ENCODE measurements at regions not wholly inside any gene's neighbourhood (a gene's known extent, or its start where the extent isn't known, plus 50 kb on each side); places are given as distances from the start of the nearest gene placed in this dataset.
"Not testable (repeated sequence)": the region's sequence is repeated elsewhere in the genome, so short reads cannot be mapped to it uniquely, and the experiment has no call there.

DNA sequence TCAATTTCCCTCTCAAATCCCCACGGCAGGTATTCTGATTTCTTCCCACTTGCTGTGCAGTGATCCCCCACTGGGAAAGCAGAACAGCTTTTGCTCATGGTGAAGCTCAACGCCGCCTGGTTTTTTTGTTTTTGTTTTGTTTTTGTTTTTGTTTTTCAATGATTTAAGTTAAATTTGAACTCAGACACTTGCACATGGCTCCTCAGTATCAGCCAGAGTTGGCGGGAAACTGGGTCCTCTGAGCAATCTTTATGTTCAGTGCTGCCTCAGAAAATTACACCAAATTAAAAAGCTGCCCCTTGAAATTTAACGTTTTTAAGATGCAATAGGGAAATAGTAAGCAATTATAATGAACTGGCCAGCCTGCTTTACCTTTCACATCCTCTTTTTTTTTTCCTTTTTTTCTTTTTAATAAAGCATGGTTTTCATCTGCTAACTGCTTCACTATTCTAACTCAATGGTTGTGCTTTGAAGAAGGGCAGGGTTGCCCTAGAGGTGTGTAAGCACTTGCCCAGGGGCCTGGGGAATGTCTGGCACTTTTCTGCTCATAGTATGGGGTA, 277.0 kb upstream of the HNRNPA3 start:
- no peak for DNase-seq

DNA sequence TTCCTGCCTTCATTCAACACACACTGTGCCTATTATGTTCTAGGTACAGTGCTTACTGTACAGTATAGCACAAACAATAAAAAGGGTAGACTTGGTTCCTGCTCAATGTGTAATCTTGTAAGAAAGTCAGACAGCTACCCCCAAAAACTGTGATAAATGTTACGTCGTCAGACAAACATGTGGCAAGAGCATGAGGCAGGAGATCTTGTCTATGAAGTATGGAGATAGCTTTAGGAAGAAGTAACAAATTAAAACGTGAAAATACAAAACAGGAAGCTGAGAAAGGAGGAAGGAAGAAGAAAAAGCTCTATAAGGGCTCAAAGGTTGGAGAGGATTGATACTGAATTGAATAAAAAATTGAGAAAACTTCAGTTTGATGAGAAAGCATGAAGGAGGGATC, 276.2 kb upstream of the HNRNPA3 start:
- DNase-seq: no peak

DNA sequence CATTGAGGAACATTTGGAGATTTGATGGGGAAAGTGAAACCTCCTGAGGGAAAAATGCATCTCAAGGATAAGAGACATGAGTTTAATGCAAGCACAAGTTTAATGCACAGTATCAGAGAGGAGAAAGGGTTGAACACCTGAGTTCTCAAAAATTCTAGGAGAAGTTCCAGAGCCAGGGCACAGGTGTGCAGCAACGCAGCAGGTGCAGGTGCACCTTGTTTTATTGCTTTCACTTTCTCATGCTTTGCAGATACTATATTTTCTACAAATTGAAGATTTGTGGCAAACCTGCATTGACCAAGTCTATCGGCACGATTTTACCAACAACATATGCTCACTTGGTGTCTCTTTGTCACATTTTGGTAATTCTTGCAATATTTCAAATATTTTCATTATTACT, 267.6 kb upstream of the HNRNPA3 start:
- no peak for DNase-seq

DNA sequence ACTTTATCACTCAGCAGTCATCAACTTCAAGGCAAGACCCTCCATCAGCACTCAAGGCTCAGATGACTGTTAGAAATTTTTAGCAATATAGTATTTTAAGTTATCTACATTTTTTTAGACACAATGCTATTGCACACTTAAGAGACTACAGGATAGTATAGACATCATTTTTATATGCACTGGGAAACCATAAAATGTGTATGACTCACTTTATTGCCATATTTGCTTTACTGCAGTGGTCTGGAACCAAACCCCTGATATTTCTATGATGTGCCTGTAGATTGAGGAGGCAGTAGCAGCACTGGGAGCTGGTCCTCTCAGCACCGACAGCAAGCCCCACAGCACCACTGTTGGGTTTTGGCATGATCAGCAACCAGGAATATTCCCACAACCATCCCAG, 264.8 kb upstream of the HNRNPA3 start:
- no peak for DNase-seq

DNA sequence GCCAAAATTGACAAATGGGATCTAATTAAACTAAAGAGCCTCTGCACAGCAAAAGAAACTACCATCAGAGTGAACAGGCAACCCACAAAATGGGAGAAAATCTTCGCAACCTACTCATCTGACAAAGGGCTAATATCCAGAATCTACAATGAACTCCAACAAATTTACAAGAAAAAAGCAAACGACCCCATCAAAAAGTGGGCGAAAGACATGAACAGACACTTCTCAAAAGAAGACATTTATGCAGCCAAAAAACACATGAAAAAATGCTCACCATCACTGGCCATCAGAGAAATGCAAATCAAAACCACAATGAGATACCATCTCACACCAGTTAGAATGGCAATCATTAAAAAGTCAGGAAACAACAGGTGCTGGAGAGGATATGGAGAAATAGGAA, 261.4 kb upstream of the HNRNPA3 start:
- DNase-seq: not testable (repeated sequence)

DNA sequence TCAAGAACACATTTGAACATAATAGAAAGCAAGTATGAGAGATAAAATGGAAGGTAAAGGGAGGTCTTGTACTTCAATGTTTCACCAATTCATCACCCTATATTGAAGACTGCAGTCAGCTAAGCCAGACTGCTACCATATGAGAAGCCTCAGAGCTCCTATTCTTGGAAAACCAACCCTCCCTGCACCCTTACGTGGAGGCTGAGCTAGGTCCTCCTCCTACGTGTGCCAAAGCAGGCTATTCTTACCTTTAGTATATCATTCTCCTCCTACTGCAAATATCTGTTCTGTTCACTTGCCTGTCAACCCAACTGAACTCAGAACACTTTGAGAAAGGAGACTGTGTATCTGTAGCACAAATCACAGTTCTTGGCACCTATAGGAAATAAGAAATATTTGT, 255.8 kb upstream of the HNRNPA3 start:
- no peak for DNase-seq

DNA sequence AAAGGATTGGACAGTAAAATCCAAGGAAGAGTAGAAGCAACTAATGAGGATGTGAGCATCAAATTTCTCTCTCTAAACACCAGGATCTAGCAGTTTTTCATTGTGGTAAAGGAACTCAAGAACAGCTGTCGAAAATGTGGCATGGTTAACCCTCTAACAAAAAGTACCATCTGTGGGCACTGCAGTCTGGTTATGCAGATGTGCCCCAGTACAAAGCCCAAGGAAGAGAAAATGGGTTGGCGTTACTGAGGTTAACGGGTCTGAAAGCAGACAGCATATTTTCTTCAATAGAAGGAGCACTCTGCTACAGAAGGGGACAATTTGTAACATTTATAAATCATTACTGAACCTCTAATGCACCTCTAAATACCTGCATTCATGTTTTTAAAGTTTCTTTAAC, 253.0 kb upstream of the HNRNPA3 start:
- DNase-seq: no peak

DNA sequence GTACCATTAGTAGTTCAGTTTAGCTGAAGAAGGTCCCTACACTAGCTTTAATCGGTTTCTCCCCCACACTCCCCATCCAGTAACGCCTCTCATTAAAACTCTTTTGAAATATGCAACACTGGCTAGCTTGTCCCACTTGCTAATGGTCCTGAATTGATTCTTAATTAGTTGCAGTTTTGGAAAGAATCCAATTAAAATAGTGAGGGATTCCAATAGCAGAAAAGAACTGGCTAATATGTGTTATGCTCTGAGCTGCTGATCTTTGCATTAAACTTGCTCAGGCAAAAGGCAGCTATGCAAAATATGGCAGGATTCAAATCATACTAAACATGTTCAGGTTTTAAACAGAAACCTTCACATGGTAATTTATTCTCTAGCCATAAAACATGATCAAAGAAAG, 252.5 kb upstream of the HNRNPA3 start:
- no peak for DNase-seq

DNA sequence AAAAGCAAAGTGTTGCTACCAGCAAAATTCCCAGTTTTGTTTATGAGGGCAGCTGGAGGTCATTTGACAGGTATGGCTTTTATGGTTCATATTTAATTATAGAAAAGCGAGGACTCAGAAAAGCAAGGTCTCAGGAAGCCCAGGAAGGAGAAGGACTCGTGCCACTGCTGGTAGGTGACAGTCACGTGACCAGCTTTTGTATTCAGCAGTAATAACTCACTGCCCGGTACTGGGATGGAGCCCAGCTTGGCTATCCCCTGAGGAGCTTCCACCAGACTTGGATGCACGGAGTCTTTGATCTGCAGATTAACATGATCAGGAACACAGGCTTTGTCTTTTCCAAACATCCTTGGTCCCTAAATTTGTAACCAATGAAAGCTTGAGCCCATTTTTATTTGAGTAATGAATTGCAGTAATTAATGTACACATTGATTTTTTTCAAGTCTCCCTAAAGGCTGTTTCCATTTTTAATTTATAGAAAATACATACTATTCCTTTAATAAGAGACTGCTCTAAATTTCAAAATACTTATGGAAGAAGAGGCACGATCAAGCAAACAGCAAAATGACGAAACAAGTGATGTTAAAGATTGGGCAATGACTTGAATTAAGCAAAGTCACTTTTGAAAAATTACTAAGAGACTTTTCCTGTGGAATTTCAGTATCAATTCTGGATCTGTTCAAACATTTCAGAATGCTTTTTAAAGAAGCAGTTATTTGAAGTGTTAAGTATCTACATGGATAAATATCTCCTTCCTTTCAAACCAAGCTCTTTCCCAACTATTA, 251.7 kb upstream of the HNRNPA3 start:
- no peak for DNase-seq

DNA sequence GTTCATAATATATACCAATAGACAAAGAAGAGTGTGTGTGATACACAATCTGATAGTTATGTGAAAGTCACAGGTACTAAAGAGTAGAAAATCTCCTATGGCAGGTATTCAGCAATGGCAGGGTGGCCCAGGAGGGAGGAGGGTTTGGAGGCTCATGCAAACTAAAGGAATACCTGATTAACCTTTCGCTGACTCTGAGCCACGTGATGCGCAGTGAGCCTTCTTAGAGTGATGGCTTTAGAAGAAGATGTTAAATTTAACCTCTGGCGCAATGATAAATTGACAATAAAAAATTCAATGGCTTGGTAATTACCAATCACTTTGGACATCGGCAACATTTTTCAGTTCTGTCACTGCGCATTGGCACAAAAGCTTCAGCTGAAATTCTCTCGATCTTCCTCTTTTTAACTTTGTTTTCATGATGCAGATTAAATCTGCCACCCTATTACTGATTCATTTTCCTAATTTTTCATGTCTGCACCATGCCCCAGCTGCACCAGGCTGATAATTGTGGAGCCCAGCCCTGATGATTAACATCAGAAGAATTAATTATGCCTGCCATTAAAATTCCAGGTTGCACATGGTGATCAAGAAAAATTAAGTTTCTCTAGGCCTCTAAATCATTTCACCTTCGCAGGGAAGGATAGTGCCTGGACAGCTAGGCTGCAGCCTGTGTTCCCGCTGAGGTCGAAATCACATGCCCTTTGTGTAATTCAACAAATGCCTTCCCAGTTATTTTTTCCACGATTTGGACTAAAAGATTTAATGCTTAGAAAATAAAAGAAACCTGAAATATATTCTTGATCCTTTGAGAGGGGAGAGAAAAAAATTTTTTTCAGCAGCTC, 250.6 kb upstream of the HNRNPA3 start:
- no peak for DNase-seq

DNA sequence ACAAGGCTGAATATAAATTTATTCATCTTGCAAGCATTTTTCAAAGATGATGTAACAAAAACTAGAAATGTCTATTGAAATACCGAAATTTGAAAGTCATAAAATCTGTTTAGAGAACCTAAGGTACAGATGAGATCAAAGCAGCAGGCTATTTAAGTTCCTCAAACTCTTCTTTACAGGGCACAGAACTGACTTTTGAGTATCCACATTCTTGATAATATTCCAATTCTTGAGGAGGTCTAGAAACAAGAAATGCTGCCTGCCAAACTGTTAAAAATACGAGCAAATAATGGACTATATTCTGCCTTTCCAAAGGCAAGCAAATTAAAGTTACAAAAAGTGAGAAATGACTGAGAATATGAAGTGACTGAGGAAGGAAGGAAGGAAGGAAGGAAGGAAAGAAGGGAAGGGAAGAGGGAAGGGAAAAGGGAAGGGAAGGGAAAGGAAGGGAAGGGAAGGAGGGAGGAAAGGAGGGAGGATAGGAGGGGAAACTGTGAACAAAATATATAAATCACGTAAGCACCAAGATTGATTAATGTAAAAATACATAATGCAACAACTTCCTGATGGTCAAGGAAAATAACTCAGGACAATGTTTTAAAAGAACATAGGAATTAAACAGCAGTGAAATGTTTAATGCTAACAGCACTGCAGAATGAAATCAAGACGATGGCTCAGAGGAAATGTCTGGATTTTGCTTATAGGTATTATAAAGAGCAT, 248.9 kb upstream of the HNRNPA3 start:
- DNase-seq: no peak

DNA sequence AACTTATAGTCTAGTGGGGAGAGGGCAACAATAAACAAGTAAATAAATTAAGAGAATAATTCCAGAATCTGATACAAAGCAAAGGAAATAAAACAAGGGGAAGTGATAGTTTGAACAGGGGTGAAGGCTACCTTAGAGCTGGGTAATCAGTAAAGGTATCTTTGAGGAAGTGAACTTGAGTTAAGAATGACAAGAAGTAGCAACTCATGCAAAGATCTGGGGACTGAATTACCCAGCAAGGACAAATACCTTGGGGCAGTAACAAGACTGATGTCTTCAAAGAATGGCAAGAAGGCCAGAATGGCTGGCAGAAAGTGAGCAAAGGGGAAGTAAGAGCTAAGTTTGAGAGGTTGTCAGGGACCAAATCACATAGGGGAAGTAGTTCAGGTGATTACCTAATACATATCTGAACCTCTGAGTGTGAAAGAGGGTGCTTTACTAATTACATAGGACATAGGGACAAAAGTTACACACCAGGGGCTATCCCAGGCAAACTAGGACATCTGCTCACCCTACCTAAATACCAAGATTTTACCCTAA, 244.6 kb upstream of the HNRNPA3 start:
- no peak for DNase-seq

DNA sequence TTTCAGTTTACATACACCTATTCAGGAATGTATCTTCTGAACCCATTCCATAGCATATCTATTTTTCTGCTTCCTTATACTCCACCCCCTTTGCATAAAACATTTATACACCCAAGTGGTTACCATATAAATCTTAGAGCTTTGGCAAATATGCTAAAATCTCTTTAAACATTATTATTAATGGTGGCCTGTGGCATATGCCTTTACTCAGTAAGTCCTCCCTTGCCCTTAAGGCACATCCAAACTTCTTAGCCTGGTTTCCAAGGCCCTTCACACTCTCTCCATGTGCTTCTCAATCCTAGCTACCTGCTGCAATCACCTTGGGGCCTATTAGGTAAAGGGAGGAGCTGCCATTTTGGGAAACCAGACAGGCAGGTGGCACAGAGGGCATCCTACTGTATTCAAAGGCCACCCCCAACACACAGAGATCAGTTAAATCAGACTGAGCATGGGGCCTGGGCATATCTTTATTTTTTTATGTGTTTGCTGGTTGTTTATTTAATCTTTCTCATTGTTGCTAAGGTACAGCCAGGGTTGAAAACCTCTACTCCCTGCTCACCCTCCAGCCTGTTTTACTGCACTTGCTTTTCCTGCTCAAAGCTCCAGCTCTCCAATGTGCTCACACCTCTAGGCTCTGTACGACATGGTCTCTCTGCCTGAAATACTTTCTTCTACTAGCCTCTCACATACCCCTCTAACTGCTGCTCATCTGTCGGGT, 242.8 kb upstream of the HNRNPA3 start:
- no peak for DNase-seq

DNA sequence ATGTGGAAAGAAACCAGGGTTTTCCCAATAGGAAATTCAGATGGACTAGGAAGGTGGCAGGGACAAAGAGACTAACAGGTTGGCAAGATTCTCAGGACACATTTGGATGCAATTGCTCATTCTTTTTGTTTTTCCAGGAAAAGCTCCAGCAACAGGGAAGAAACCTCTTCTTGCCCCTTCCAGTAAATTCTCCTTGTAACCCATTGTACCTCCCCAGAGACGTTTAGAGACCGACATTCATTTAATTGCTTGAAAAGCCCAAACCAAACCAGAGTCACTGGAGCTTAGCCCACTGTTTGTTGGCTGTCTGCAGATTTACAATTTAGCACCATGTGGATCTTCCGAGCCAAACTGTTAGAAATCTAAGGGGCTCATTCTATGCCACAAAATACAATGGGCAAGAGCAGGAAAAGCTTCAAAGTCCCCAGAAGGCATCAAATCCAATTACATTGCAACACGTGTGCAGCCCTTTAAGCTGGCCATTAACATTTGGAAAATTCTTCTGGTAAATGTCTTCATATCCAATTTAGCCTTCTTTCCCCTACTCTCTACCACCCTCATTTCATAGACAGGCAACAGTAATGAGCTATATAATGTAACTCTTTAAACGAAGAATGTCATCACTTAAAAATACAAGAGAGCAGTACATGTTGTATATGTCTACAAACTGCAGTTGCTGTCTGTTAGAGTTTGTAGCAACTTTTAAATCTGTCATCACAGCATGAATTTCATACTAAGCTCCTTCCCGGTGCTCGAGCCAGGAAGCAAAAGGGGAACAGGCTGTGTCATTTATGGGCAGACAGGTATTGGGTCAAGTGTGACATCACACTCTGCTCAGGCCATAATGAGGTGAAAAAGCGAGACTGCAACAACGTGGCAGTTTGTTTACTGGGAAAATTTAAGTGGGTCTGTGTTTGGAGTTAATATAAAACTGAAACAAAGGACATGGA, 235.6 kb upstream of the HNRNPA3 start:
- no peak for DNase-seq

DNA sequence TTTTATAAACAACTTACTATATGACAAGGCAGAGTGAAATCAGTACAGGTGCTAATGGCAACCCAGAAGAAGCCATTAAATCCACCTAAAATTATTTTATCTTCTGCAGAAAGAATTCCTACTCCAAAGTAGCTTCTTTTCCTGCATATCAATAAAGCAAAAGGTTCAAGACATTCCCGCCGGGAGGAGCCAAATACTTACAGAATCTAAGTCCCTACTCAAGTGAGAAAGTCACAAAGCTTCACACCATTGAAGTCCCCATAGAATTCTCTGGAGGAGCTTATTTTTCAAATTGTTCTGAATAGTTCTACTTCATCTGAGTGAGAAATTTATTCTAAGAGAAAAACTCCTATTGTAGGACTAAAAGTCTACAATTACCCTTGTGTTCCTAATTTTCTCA, 233.7 kb upstream of the HNRNPA3 start:
- no peak for DNase-seq

DNA sequence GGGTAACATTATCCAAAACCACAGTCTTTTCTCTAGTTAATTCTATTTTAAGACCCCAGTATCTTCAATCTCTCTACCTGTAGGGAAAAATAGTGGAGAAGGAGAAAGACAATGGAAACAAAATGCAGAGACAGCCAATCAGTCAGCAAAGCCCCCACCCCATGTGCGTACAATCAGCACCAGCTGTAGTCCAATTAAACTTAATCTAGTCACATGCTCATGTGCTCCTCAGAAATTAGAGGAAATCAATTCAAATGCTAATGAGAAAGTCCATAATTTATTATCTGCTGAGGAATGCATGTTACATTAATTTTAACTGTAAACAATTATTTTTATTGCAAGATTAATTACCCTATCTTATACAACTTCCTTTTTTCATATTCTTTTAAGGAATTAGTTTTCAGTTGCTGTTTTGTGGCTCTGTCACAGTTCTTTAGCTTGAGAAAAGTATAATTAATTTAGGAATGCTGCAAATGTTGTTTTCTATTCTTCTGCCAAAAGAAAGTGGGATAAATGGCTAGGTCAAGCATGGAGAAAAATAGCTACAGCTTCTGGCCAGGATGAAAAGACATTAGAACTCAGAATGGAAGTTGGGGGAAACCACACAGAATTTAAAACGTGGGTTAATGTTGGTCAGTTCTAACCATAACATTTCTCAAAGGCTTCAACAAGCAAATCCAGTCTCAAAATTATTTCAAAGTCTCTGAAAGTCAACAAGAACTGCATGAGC, 232.4 kb upstream of the HNRNPA3 start:
- no peak for DNase-seq

DNA sequence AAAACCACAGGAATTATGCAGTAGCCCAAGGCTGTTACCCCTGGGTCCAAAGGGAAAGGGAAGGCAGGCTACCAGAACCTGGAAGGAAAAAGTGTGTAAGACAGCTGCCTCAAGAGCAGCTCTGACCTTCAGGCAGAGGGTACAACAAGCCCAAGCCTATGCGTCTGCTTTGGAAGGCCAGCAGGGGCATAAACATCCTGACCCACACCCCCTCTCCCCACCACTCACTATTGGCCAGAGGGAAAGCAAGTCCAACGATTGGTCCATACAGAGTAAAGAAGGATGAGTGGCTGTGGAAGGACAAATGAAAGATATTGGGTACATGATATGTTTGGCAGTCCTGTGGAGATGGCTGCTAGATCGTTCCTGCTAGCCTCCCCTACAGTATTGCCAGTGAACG, 227.6 kb upstream of the HNRNPA3 start:
- no peak for DNase-seq

DNA sequence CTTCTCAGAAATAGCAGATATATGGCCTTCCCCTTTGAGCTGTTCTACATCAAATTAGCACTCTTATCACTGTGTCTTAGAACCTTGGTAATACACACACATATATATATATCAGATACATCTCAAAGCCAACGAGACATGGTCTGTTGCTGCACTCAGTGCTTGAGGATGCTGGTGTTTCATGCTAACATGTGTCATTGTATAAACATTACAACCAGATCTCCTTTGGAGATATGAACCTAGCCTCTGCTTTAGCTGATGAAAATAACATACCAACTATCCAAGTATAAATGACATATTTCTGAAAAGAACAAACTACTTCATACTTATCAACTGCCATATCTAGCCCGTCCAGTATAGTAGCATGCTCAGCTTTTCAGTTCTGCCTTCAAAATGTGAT, 226.7 kb upstream of the HNRNPA3 start:
- no peak for DNase-seq

DNA sequence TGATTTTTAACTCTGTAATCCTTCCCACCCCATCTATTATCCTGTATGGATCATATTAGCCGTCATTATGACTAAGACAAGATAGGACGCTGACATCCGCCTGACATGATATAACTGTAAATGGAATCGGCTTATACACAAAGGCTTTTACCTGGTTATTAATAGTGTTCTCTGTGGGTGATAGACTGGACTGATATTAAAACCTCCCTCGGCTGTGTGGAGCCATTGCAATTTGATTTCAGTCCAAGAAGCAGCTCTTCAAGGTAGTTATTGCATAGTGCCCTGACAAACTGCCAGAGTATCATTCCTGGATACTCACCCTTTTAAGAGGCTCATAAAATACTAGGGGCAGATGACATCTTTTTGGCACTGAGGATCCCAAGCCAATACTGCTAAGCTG, 226.1 kb upstream of the HNRNPA3 start:
- no peak for DNase-seq

DNA sequence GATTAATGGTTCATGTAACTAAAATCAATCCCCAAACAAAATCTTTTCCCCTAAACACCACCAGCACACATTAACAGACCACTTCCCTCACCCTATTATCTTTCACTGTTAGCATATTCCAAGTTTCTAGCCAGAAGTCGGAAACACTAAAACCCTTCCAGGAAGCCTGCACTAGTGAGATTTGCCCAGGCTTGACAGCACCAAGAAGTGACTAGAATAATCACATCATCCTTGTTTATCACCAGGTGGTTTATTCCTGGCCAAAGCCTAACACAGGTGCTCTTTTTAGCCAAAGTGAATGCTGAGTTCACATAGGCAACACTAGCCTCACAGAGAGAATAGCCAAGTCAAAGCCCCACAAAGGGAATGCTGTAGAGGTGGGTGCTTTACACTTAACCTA, 221.2 kb upstream of the HNRNPA3 start:
- DNase-seq: no peak
